Breast epithelium (tissue), 3 donors: ENCODE measurements at regions not wholly inside any gene's neighbourhood (a gene's known extent, or its start where the extent isn't known, plus 50 kb on each side); places are given as distances from the start of the nearest gene placed in this dataset.

Experiments
- CTCF ChIP-seq, 3 donors: fragments of 450-650 bp; IDR thresholded peaks; one replicate each; pipeline ENCODE4 v1.5.1; 2016 to 2017; ENCODE audit warnings: antibody characterized with exemption in 3 of 3, mild to moderate bottlenecking in 3 of 3, moderate library complexity in 3 of 3
- POLR2A ChIP-seq: fragments of 450-650 bp; IDR thresholded peaks from one replicate; pipeline ENCODE4 v1.6.1; 2016; ENCODE audit warnings: antibody characterized with exemption, mild to moderate bottlenecking, moderate library complexity

GRCh38 chr6:144729502-144729901 lies 444.4 kb downstream of the UTRN start:
- no peak for TF ChIP-seq POLR2A
- TF ChIP-seq CTCF (IDR thresholded peaks at IDR 0.05), result no peak
